ENCODE measurements at regions not wholly inside any gene's neighbourhood (a gene's known extent, or its start where the extent isn't known, plus 50 kb on each side); places are given as distances from the start of the nearest gene placed in this dataset.
"Not testable (repeated sequence)": the region's sequence is repeated elsewhere in the genome, so short reads cannot be mapped to it uniquely, and the experiment has no call there.

DNA sequence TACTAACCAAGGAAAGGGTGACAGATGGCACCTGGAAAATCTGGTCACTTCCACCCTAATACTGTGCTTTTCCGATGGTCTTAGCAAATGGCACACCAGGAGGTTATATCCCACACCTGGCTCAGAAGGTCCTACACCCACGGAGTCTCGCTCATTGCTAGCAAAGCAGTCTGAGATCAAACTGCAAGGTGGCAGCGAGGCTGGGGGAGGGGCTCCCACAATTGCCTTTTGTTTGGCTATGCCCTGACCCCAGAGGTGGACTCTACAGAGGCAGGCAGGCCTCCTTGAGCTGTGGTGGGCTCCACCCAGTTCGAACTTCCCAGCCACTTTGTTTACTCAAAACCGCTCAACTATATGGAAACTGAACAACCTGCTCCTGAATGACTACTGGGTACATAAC, 50.3 kb upstream of the UGT2B15 start:
- not testable (repeated sequence) for DNase-seq (ENCODE audit: low read depth); H3K4me3 ChIP-seq (ENCODE audit: low read depth, low read length)

DNA sequence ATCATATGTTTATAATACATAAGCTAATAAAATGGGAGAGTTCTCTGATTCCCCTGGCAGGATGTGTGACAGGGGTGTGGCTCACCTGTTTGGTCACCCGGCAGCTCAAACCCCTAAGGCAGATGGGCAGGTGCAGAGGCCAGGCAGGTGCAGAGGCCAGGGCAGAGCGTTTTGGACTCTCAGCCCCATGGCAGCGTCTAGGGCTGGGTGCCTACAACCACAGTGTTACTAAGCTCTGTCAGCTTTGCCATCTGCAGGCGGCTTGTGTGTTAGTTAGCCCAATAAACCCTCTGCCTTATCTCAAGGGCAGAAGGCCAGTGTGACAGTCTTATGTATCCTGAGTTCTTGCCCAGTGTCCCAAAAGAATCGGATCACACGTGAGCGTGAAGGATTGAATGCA, 54.0 kb upstream of the UGT2B15 start:
- H3K4me3 ChIP-seq (ENCODE audit: low read depth, low read length) = no peak overlapping the region
- TF ChIP-seq, protein P1, sequence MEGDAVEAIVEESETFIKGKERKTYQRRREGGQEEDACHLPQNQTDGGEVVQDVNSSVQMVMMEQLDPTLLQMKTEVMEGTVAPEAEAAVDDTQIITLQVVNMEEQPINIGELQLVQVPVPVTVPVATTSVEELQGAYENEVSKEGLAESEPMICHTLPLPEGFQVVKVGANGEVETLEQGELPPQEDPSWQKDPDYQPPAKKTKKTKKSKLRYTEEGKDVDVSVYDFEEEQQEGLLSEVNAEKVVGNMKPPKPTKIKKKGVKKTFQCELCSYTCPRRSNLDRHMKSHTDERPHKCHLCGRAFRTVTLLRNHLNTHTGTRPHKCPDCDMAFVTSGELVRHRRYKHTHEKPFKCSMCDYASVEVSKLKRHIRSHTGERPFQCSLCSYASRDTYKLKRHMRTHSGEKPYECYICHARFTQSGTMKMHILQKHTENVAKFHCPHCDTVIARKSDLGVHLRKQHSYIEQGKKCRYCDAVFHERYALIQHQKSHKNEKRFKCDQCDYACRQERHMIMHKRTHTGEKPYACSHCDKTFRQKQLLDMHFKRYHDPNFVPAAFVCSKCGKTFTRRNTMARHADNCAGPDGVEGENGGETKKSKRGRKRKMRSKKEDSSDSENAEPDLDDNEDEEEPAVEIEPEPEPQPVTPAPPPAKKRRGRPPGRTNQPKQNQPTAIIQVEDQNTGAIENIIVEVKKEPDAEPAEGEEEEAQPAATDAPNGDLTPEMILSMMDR (IDR thresholded peaks at IDR 0.05; ENCODE audit: insufficient read depth, low read length) = no peak
- DNase-seq (ENCODE audit: low read depth) = no peak

DNA sequence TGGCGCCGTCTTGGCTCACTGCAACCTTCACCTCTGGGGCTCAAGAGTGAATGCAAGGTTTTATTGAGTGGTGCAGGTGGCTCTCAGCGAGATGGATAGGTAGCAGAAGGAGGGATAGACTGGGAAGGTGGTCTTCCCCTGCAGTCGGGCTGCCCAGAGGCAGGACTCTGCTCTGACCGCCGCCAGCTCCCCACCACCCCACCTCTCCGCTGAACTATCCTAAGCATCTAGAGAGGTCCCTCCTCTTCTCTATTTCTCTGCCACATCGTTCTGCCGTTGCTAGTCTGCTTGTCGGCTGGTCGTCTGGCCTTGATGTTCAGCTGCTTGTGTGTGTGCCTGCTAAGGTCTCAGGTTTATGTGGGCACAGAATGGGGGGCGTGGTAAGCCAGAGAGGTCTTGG, 54.5 kb upstream of the UGT2B15 start:
- no peak for DNase-seq (ENCODE audit: low read depth)
- no peak overlapping the region for H3K4me3 ChIP-seq (ENCODE audit: low read depth, low read length)
- TF ChIP-seq, protein P1 (IDR thresholded peaks at IDR 0.05; ENCODE audit: insufficient read depth, low read length) = no peak

DNA sequence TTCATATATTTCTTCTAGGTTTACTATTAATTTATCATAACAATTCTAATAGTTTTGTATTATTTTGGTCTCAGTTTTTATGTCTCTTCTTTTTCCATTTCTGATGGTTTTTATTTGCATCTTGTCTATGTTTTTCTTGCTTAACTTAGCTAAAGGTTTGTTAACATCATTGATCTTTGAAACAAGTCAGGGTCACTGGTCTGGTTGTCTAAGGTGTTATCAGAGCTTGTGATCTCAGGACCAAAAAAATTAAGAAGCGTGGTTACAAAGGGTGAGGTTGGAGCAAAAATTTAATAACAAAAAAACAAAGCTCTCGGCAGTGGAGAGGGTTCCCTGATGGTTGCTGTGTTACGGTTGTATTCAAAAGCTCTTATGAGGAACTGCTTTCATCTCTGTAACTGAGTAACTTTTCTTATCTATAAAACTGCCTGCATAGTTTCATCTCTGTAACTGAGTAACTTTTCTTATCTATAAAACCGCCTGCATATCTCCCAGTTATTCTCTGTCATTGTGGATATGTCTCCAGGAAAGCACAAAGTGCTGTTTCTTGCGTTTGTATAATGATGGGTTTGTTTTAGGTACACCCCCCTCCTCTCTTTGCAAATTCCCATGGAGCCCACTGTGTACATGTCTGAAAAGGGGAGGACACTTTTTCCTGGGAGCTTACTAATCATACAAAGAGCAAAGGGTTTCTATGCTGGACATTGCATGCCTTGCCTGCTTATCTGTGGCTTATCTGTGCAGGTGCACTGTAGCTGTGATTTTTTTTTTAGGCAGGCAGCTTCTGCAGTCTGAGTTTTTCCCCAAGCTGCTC, 62.4 kb upstream of the UGT2B15 start:
- no peak overlapping the region for H3K4me3 ChIP-seq (ENCODE audit: low read depth, low read length)
- TF ChIP-seq, protein P1 (IDR thresholded peaks at IDR 0.05; ENCODE audit: insufficient read depth, low read length) = no peak

DNA sequence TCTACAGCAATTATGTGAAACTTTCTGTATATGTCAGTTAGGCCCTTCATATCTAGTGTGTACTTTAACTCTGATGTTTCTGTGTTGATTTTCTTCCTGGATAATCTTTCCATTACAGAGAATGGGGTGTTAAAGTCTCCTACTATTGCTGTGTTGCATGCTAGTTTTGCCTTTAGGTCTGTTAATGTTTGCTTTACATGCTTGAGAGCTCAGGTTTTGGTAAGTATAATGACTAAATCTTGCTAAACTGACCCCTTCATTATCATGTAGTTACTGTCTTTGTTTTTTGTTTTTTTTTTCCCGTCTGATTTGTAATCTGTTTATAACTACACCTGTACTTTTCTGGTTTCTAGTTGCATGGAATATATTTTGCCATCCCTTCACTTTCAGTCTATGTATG, 63.6 kb upstream of the UGT2B15 start:
- no peak for DNase-seq (ENCODE audit: low read depth)
- H3K4me3 ChIP-seq (ENCODE audit: low read depth, low read length) = no peak overlapping the region
- TF ChIP-seq, protein P1 (IDR thresholded peaks at IDR 0.05; ENCODE audit: insufficient read depth, low read length) = no peak

More for the DNA sequence above, 62.4 kb upstream of the UGT2B15 start:
- no peak for DNase-seq (ENCODE audit: low read depth)

DNA sequence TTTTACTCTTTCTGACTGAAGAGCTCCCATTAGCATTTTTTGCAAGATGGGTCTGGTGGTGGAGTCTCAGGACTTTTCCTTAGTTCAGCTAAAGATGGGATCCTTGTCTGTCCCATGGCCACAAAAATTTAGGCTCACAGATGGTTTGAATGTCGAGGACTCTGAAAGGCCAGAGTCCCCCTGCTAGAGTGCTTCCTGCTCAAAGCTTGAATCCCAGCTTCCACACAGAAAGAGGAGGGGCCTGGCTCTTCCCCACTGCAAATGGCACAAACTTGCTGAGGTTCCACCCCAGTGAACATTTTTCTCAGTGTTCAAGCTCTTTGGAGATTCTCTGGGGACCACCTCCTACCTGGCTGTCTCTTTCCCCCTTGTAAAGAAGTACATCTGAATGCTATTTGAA, 64.7 kb upstream of the UGT2B15 start:
- no peak overlapping the region for H3K4me3 ChIP-seq (ENCODE audit: low read depth, low read length)
- TF ChIP-seq, protein P1 (IDR thresholded peaks at IDR 0.05; ENCODE audit: insufficient read depth, low read length) = no peak
- DNase-seq (ENCODE audit: low read depth) = no peak

DNA sequence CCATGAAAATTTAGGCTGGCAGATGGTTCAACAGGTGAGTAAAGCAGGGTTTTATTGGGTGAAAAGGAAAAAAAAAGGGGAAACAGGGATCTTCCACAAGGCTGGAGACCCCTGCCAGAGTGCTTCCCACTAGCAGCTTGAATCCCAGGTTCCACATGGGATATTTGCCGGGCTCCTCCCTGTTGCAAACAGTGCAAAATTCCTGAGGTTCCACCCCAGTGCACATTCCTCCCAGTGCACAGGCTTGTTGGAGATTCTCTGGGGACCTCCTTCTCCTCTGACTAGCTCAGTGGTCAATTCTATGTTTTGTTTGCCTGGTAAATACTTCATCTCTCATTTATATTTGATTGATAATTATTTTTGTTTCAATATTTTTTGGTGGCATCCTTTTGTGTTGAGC, 66.4 kb upstream of the UGT2B15 start:
- TF ChIP-seq, protein P1 (IDR thresholded peaks at IDR 0.05; ENCODE audit: insufficient read depth, low read length) = no peak
- H3K4me3 ChIP-seq (ENCODE audit: low read depth, low read length) = no peak overlapping the region
- no peak for DNase-seq (ENCODE audit: low read depth)
